D721Med (cell line): ENCODE measurements at regions not wholly inside any gene's neighbourhood (a gene's known extent, or its start where the extent isn't known, plus 50 kb on each side); places are given as distances from the start of the nearest gene placed in this dataset.

ENCODE experiments used
- DNase-seq: peaks from one replicate; pipeline ENCODE4 v3.0.0; 2011; ENCODE audit warnings: low spot score; ENCODE audit not compliant: insufficient read length
- FAIRE-seq: peaks from 2 replicates; lab custom pipeline; 2011; peaks lifted over from hg19 to GRCh38; lab: Jason Lieb, UNC
- TF ChIP-seq, protein P1 (sequence below): IDR thresholded peaks from 2 replicates; pipeline ENCODE4 v1.5.1; 2012; ENCODE audit warnings: mild to moderate bottlenecking, control low read depth; ENCODE audit not compliant: insufficient read depth; ENCODE audit errors: missing control alignments

DNA sequence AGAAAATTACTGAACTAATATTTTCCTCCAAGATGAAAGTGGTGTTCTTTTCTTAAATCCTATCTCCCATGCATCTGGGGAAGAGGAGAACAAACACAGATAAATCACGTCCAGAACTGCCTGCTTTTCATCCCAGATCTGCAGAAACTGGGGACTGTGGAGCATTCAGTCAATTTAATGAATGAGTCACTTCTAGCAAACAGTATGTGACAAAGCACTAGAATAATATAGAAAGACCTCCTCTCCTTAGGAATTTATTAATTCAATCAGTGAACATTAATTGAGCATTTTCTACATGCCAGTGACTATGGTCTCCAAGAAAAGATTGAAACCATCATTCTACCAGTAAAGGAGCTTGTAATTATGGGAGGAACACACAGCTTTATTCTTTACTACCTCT lies 693.4 kb upstream of the ID2 start:
- FAIRE-seq = no peak
- DNase-seq = no peak
- TF ChIP-seq, protein P1, sequence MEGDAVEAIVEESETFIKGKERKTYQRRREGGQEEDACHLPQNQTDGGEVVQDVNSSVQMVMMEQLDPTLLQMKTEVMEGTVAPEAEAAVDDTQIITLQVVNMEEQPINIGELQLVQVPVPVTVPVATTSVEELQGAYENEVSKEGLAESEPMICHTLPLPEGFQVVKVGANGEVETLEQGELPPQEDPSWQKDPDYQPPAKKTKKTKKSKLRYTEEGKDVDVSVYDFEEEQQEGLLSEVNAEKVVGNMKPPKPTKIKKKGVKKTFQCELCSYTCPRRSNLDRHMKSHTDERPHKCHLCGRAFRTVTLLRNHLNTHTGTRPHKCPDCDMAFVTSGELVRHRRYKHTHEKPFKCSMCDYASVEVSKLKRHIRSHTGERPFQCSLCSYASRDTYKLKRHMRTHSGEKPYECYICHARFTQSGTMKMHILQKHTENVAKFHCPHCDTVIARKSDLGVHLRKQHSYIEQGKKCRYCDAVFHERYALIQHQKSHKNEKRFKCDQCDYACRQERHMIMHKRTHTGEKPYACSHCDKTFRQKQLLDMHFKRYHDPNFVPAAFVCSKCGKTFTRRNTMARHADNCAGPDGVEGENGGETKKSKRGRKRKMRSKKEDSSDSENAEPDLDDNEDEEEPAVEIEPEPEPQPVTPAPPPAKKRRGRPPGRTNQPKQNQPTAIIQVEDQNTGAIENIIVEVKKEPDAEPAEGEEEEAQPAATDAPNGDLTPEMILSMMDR = no peak

DNA sequence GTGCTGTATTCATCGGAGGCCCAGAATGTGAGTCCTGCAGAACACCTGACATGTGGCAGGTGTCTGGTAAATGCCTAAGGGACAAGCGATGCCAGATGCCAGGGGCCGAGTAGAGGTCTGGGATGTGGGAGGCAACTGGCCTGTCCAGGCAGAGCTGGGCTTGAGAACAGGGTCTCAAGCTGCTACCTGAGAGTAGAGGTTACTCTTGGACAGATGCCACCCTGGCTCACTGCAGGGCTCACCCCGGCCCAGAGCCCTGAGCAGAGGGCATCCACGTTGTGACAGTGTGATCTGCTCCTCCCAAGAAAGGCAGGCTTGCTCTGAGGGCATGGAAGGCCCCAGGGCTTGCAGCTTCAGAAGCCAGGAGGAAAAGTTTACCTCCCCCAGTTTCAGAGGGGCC lies 692.0 kb upstream of the ID2 start:
- TF ChIP-seq, protein P1 = no peak
- no peak for FAIRE-seq
- no peak for DNase-seq

DNA sequence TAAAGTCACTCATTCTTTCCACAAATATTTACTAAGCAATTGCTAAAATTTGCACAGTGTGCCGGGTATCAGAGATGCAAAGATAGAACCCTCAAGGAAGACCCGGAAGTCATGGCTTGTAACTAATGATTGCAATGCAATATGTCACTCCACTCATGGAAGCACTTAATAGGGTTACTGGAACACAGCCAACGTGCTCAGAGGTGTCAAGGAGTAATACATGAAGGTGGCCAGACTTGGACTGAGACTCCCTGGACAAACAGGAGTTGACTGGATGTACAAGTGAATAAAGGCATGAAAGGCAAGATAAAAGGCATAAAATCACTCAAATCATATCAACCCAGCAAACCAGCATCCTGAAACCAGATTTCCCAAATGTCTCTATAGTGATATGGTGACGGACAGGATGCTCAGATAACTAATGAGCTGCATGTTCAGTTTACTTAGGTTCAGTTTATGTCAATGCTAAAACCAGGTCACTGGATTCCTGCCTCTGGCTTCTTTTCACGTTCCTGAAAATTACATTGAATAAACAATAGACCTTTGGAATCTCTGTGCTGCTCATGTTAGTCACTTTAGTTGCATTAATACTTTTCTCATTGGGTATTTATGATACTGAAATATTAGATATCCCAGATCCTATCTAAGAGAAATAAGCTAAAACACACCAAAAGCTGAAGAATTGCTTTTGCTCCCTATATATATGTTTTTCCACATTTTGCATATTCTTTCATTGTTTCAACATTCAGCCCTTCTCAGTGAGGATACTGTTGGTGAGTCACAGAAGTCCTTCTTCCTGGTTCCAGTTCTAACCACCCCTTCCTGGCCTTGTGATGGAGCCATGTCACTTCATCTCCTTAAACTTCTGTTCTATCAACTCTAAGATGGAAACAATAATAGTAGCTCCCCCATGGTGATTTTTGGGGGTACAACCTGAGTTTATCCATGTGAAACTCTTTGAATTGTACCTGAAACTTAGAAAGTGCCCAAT lies 688.9 kb upstream of the ID2 start:
- no peak for FAIRE-seq
- DNase-seq = no peak
- TF ChIP-seq, protein P1 = no peak

DNA sequence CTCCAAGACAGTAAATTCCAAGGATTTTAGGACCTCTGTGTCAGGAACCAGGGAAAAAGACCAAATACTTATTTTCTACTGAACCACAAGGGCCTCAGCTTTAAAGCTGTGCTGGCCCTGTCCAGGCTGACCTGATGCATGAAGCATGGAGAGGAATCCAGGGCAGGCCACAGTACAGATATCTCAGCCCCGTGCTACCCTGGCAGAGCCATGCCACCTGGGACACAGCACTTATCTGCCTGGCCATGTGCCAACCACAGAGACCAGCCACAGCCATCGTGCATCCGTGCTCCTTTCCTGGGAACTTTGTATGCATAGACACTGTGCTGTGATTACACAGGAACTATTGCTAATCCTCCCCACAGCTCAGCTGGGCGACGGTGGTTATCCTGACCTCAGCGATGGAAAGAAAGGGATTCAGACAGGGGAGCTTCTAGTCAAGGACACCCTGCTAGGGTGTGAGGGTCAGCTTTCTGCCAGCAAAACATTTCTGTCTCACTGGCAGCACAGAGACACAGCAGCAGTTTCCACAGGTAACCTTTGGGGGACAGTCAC lies 687.4 kb upstream of the ID2 start:
- FAIRE-seq = no peak
- TF ChIP-seq, protein P1 = no peak
- DNase-seq = no peak

DNA sequence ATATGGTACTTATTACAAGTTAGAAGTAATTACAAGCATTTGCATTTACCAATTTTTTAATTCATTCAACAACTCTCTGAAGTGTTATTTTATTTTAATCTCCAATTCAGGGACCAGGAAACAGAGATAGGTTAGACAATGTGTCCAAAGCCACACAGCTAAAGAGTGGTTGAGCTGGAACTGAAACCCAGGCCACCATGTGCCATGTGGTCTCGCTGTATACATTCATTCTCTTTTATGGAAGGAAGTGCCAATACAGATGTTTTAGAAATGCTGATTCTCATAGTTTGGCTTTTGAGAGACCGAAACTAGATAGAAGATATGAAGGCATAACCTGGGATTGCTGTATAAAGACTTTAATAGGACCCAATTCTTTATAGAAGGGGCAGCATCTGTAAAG lies 684.6 kb upstream of the ID2 start:
- FAIRE-seq (no peak), DNase-seq (no peak)
- TF ChIP-seq, protein P1 = no peak

DNA sequence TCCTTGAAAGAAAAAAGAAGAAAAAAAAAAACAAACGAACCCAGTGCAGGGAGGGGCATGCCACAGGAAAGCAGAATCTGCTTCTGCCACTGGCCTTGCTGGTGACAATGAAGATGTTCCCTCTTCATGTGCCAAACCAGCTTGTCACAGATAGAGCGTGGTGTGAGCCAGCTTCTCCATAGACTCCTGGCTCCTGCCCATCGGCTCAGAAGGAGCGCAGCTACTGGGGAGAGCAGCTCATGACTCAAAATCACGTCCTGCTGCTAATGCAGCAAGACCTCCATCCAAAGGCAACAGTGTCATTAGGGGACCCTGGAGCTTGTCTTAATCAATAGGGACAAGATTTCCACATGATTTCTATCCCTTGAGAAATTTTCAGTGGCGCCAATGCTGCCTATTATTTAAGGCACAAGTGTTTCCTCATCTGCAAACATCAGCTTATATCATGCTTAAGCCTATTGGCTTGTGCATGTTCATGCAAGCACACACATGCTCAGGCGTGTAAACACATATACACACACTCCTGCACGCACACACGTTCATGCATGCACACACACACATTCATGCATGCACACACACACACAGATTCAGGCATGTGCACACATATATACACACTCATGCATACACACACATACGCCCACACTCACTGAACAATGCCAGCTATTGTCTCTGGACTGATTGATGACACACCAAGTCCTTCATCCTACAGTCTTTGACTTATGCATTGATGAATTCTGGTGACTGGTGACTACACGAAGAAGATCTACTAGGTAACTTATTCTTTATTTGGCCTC lies 682.0 kb upstream of the ID2 start:
- DNase-seq (no peak), FAIRE-seq (no peak)
- TF ChIP-seq, protein P1 = no peak
